ENCODE measurements at regions not wholly inside any gene's neighbourhood (a gene's known extent, or its start where the extent isn't known, plus 50 kb on each side); places are given as distances from the start of the nearest gene placed in this dataset.
"Not testable (repeated sequence)": the region's sequence is repeated elsewhere in the genome, so short reads cannot be mapped to it uniquely, and the experiment has no call there.

DNA sequence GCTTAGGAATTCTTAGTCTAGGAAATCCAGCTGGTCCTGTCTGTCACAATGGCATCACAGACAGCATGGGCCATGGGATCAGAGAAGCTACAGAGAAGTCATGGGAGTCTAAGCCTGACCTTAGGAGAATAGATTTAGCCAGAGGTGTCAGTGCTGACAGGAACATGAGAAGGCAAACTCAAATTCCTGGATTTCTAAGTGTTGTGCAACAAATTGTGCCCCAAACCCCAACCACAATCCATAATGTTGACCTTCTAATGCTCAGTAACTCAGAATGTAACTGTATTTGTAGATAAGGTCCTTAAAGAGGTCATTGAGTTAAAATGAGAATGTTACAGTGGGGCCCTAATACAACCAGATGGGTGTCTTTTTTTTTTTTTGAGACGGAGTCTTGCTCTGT is 95.9 kb upstream of the RHOBTB1 start:
- Histone ChIP-seq H3K27me3 (ENCODE audit: control insufficient read depth, insufficient read depth, low read length) (no peaks in the 10 kb centered on the region), H3K9ac (ENCODE audit: low read length) (no peak overlapping the region), H3K4me3 (ENCODE audit: low read length) (no peak overlapping the region), H3K4me1 (ENCODE audit: control insufficient read depth, insufficient read depth, low read length) (no peaks in the 10 kb centered on the region), H3K27ac (ENCODE audit: low read depth, low read length) (no peak overlapping the region), H3K36me3 (ENCODE audit: control insufficient read depth, insufficient read depth, low read length) (no peaks in the 10 kb centered on the region)

DNA sequence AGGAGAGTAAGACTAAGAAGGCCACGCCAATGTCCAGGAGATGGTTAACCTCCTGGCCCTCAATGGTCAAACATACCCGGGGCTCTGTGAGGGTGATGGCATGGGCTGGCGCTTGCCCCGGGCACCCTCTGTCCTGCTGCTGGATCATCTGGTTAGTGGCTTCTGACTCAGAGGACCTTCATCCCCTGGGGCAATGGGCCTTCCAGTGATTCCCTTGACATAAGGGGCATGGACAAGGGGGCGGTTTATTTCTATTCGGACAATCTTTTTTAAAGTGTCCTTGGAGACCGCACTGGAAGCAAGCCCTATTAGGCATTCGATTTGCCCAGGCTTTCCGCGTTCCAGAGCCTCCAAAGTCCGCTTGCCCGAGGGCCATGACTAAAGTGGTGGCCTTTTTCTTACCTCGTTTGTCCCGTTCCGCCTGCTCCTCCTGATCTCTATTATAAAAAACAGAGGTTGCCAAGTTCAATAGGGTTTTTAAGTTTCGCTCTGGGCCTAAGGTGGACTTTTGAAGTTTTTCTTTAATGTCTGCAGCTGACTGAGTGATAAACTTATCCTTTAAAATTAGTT is 93.4 kb upstream of the RHOBTB1 start:
- H3K27me3 ChIP-seq (ENCODE audit: control insufficient read depth, insufficient read depth, low read length); H3K4me1 ChIP-seq (ENCODE audit: control insufficient read depth, insufficient read depth, low read length); H3K27ac ChIP-seq (ENCODE audit: low read depth, low read length); H3K4me3 ChIP-seq (ENCODE audit: low read length); H3K36me3 ChIP-seq (ENCODE audit: control insufficient read depth, insufficient read depth, low read length); H3K9ac ChIP-seq (ENCODE audit: low read length): not testable (repeated sequence)

DNA sequence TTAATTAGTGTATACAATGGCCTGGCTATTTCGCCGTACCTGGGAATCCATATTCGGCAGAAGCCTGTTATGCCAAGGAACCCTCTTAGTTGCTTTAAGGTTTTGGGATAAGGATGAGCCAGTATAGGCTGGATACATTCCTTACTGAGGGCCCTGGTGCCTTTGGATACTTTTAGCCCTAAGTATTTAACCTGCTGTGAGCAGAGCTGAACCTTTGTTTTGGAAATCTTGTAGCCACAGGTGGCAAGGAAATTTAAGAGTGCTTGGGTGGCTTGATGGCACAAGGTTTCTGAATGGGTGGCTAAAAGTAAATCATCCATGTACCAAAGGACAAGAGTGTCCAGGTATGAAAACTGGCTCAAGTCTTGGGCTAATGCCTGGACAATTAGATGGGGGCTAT is 92.2 kb upstream of the RHOBTB1 start:
- H3K4me1 ChIP-seq (ENCODE audit: control insufficient read depth, insufficient read depth, low read length); H3K9ac ChIP-seq (ENCODE audit: low read length); H3K27ac ChIP-seq (ENCODE audit: low read depth, low read length); H3K27me3 ChIP-seq (ENCODE audit: control insufficient read depth, insufficient read depth, low read length); H3K36me3 ChIP-seq (ENCODE audit: control insufficient read depth, insufficient read depth, low read length); H3K4me3 ChIP-seq (ENCODE audit: low read length): not testable (repeated sequence)

DNA sequence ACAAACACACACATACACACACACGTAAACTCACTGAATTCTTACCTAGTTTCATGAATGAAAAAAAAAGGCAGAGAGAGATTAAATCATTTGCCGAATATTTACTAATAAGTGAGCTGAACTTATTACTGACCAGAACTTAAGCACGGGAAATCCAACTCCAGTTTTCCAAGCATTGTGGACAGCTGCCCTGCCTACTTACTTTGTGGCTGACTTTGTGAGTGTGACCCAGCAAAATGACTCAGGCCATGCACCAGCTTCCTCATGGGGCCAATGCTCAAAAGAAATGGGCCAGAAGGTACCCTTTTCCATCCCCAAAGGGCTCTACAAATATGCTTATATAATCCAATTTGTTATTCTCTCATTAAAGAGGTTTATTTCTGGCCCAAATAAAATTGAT is 87.4 kb upstream of the RHOBTB1 start:
- no peaks in the 10 kb centered on the region for H3K27me3 ChIP-seq (ENCODE audit: control insufficient read depth, insufficient read depth, low read length)
- no peak overlapping the region for H3K9ac ChIP-seq (ENCODE audit: low read length)

DNA sequence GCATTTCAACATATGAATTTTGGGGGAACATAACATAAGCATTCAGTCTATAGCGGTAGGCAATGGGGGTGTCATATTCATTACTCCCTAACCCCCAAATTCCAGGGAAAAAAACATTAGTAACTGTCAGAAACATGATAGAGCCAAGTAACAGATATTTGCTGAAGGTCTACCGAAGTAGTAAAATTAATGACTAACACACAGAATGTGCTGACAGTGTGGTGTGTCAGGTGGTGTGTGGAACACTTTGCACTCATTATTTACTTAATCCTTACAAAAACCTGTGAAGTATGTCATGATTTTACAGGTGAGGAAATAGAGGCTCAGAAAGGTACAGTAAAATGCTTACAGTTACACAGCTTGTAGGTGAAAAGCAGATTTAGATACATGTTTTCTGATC is 85.4 kb upstream of the RHOBTB1 start:
- no peaks in the 10 kb centered on the region for H3K4me1 ChIP-seq (ENCODE audit: control insufficient read depth, insufficient read depth, low read length)
- no peak overlapping the region for H3K9ac ChIP-seq (ENCODE audit: low read length)
- no peak overlapping the region for H3K27ac ChIP-seq (ENCODE audit: low read depth, low read length)
- H3K4me3 ChIP-seq (ENCODE audit: low read length): no peak overlapping the region
- no peaks in the 10 kb centered on the region for H3K36me3 ChIP-seq (ENCODE audit: control insufficient read depth, insufficient read depth, low read length)
- no peaks in the 10 kb centered on the region for H3K27me3 ChIP-seq (ENCODE audit: control insufficient read depth, insufficient read depth, low read length)

More for the DNA sequence above, 87.4 kb upstream of the RHOBTB1 start:
- no peaks in the 10 kb centered on the region for H3K36me3 ChIP-seq (ENCODE audit: control insufficient read depth, insufficient read depth, low read length)
- H3K27ac ChIP-seq (ENCODE audit: low read depth, low read length): no peak overlapping the region
- no peaks in the 10 kb centered on the region for H3K4me1 ChIP-seq (ENCODE audit: control insufficient read depth, insufficient read depth, low read length)
- no peak overlapping the region for H3K4me3 ChIP-seq (ENCODE audit: low read length)

DNA sequence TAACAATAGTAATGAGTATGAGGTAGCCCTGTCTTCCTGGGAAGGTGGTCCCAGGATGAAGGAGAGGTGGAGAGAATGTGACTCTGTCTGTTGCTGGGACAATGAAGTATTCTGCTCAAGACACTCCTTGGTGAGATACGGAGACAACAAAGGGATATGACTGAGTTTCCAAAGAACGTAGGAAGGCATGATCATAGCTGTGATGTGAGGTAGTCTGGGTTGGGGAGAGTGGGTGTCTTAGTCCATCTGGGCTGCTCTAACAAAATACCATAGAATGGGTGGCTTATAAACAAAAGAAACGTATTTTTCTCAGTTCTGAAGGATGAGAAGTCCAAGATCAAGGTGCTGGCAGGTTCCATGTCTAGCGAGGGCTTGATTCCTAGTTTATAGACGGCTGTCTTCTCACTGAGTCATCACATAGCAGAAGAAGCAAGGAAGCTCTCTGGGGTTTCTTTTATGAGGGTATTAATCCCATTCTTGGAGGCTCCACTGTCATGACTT is 84.9 kb upstream of the RHOBTB1 start:
- Histone ChIP-seq H3K4me3 (ENCODE audit: low read length) (no peak overlapping the region), H3K4me1 (ENCODE audit: control insufficient read depth, insufficient read depth, low read length) (no peaks in the 10 kb centered on the region), H3K9ac (ENCODE audit: low read length) (no peak overlapping the region), H3K27ac (ENCODE audit: low read depth, low read length) (no peak overlapping the region), H3K27me3 (ENCODE audit: control insufficient read depth, insufficient read depth, low read length) (no peaks in the 10 kb centered on the region), H3K36me3 (ENCODE audit: control insufficient read depth, insufficient read depth, low read length) (no peaks in the 10 kb centered on the region)

DNA sequence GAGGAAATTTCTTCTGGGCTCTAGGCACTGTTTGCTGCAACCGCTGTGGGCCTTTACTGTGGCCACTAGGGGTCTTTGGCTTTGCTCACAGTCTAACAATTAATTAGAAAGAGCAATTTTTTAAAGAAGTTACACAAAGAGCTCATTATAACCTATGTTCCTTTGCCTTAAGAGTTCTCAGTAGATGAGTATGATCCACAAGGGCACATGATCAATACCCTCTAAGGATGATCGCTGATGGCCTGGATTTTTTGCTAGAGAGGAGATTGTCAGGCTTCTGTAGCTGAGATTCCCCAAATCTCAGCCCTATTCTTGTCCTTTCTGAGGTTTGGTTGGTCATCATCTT is 80.8 kb upstream of the RHOBTB1 start:
- Histone ChIP-seq H3K27me3 (ENCODE audit: control insufficient read depth, insufficient read depth, low read length) (no peaks in the 10 kb centered on the region), H3K4me3 (ENCODE audit: low read length) (no peak overlapping the region), H3K27ac (ENCODE audit: low read depth, low read length) (no peak overlapping the region)

DNA sequence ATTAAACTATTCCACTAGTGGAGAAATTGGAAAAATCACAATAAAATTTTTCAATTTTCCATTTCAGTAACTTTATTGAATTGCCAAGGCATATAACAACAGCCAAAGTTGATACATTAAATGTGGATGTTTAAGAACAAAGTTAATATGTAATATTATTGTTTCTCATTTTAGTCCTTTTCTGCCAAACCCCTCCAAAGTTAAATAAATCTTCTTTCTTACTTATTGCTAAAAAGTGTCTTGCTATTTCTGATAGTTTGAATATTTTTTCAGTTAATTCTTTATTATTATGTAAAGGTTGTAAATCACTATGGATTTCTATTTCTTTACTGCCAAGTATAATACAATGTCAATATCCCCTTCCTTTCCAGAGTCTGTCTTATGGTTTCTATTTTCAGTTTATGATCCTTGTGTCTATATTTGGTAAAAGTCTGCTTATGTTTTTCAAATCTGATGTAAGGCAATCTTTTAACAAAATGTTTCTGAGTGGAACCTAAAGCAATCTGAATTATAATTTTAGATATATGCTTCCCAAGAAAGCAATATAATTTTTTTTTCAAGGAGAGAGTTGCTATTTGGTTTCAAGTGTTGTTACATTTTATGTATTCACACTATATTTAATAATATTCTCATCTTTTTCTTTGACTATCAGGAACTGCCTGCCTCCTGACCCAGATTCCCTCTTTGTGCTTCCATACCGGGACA is 80.3 kb upstream of the RHOBTB1 start:
- Histone ChIP-seq H3K27ac (ENCODE audit: low read depth, low read length) (no peak overlapping the region), H3K36me3 (ENCODE audit: control insufficient read depth, insufficient read depth, low read length) (no peaks in the 10 kb centered on the region), H3K4me1 (ENCODE audit: control insufficient read depth, insufficient read depth, low read length) (no peaks in the 10 kb centered on the region), H3K4me3 (ENCODE audit: low read length) (no peak overlapping the region), H3K9ac (ENCODE audit: low read length) (no peak overlapping the region), H3K27me3 (ENCODE audit: control insufficient read depth, insufficient read depth, low read length) (no peaks in the 10 kb centered on the region)

More for the DNA sequence above, 80.8 kb upstream of the RHOBTB1 start:
- Histone ChIP-seq H3K36me3 (ENCODE audit: control insufficient read depth, insufficient read depth, low read length) (no peaks in the 10 kb centered on the region), H3K4me1 (ENCODE audit: control insufficient read depth, insufficient read depth, low read length) (no peaks in the 10 kb centered on the region), H3K9ac (ENCODE audit: low read length) (no peak overlapping the region)

DNA sequence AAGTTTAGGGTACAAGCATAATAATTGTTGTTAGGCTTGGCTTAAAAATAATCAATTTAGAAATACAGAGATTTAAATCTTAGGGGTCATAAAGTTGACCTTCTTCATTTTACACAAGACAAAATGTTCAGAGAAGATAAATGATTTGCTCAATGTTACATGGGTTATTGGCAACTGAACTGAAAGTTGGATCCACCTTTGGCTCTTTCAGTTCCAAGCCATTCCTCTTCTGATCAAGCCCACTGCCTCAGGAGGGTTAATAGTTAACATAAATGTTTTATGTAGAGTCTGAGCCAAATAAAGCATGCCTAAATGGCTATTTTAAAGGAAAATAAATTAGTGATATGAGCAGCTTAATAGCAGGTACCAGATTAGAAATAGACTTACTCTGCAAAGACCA is 79.1 kb upstream of the RHOBTB1 start:
- H3K4me3 ChIP-seq (ENCODE audit: low read length): no peak overlapping the region
- no peak overlapping the region for H3K27ac ChIP-seq (ENCODE audit: low read depth, low read length)
- H3K27me3 ChIP-seq (ENCODE audit: control insufficient read depth, insufficient read depth, low read length): no peaks in the 10 kb centered on the region
- no peak overlapping the region for H3K9ac ChIP-seq (ENCODE audit: low read length)
- H3K4me1 ChIP-seq (ENCODE audit: control insufficient read depth, insufficient read depth, low read length): no peaks in the 10 kb centered on the region
- no peaks in the 10 kb centered on the region for H3K36me3 ChIP-seq (ENCODE audit: control insufficient read depth, insufficient read depth, low read length)

DNA sequence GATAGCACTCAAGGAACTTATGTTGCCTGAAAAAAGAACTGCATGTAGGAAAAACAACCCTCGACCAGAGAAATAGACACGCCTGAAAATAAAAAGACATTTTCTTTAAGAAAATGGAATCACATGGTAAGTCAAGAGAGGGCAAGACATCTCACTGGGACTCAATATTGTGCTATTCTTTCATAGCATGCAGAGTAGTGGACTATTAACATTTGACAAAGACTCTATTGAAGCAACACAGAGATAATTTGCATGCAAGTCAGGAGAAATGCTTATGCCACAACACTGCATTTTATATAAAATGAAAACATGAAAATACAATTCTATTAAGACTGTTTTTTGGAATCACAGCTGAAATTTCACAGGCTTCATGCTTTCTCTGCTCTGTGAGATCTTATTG is 77.9 kb upstream of the RHOBTB1 start:
- Histone ChIP-seq H3K4me1 (ENCODE audit: control insufficient read depth, insufficient read depth, low read length) (no peaks in the 10 kb centered on the region), H3K4me3 (ENCODE audit: low read length) (no peak overlapping the region), H3K9ac (ENCODE audit: low read length) (no peak overlapping the region), H3K27me3 (ENCODE audit: control insufficient read depth, insufficient read depth, low read length) (no peaks in the 10 kb centered on the region), H3K27ac (ENCODE audit: low read depth, low read length) (no peak overlapping the region), H3K36me3 (ENCODE audit: control insufficient read depth, insufficient read depth, low read length) (no peaks in the 10 kb centered on the region)

DNA sequence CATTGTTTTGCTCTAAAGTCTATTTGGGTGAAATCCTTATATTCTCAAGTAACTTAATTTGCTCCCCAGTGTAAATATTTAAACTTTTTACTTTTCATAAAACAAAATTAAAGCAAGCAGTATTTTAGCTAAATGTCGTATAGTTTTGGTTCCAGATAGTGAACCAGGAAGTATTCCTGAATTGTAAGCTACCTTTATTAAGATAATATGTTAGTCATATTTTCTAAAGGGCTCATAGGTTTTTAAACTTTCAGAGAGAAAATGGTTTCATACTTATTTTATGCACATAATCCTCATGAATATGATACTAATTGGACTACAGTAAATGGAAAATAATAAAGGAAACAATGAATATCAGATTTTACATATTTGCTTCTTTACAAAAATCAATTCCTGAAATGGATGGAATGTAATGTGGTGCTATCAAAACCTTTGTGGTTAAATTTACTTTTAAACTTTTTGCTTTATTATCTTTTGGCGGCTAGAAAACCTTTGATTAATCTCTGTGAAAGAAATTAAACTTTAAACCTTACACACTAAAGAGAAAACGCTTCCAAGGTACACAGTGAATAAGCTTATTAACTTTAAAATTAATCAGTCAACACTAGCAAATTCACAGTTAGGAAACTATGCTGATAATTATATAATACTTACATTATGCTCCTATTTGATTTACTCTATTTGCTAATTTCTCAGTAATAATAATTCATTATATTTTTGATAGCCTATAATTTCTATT is 76.6 kb upstream of the RHOBTB1 start:
- no peak overlapping the region for H3K4me3 ChIP-seq (ENCODE audit: low read length)
- no peak overlapping the region for H3K9ac ChIP-seq (ENCODE audit: low read length)
- no peak overlapping the region for H3K27ac ChIP-seq (ENCODE audit: low read depth, low read length)
- no peaks in the 10 kb centered on the region for H3K4me1 ChIP-seq (ENCODE audit: control insufficient read depth, insufficient read depth, low read length)
- no peaks in the 10 kb centered on the region for H3K36me3 ChIP-seq (ENCODE audit: control insufficient read depth, insufficient read depth, low read length)
- H3K27me3 ChIP-seq (ENCODE audit: control insufficient read depth, insufficient read depth, low read length): no peaks in the 10 kb centered on the region

DNA sequence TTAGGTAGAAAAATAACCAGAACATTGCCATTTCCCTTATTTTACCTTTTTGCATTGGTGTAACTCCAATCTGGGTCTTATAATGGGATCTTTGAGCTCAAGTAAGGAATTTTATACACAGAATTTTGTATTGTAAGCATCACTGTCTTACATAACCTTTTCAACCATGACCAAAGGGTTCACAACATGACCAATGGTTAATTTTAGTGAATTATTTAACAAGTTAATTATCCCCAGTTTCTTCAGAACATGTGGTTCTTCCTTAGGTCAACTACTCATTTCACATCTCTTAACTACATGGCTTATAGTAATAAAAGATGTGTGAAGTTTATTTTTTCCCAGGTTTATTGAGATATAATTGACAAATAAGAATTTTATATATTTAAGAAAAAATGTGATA is 74.2 kb upstream of the RHOBTB1 start:
- Histone ChIP-seq H3K4me3 (ENCODE audit: low read length) (no peak overlapping the region), H3K27ac (ENCODE audit: low read depth, low read length) (no peak overlapping the region)

DNA sequence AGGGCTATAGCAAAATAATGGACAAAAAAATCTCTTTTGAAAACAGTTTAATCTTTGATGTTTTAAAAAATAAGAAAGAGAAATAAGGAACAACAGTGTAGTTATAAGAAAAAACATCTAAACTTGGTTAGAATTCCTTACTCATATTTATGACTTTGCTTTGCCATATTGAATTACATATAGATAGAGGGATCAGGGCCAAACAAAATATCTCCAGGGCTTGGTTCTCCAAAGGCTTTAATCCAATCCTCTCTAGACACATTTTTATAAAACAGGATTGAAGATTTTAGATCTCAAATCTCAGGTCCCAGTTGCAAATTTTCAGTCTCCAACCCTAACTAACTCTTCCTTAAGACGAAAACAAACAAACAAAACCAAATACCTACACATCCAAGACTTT is 72.6 kb upstream of the RHOBTB1 start:
- Histone ChIP-seq H3K4me3 (ENCODE audit: low read length) (no peak overlapping the region), H3K9ac (ENCODE audit: low read length) (no peak overlapping the region), H3K27ac (ENCODE audit: low read depth, low read length) (no peak overlapping the region), H3K36me3 (ENCODE audit: control insufficient read depth, insufficient read depth, low read length) (no peaks in the 10 kb centered on the region), H3K4me1 (ENCODE audit: control insufficient read depth, insufficient read depth, low read length) (no peaks in the 10 kb centered on the region), H3K27me3 (ENCODE audit: control insufficient read depth, insufficient read depth, low read length) (no peaks in the 10 kb centered on the region)

More for the DNA sequence above, 74.2 kb upstream of the RHOBTB1 start:
- H3K9ac ChIP-seq (ENCODE audit: low read length): no peak overlapping the region
- no peaks in the 10 kb centered on the region for H3K4me1 ChIP-seq (ENCODE audit: control insufficient read depth, insufficient read depth, low read length)
- no peaks in the 10 kb centered on the region for H3K27me3 ChIP-seq (ENCODE audit: control insufficient read depth, insufficient read depth, low read length)
- H3K36me3 ChIP-seq (ENCODE audit: control insufficient read depth, insufficient read depth, low read length): no peaks in the 10 kb centered on the region

Data from rectal smooth muscle tissue (tissue), 1 donor.